BE2C (cell line): ENCODE measurements at regions not wholly inside any gene's neighbourhood (a gene's known extent, or its start where the extent isn't known, plus 50 kb on each side); places are given as distances from the start of the nearest gene placed in this dataset.
"Not testable (repeated sequence)": the region's sequence is repeated elsewhere in the genome, so short reads cannot be mapped to it uniquely, and the experiment has no call there.

ENCODE experiments used
- DNase-seq: peaks from one replicate; pipeline ENCODE4 v3.0.0-alpha.2; 2020
- H3K27me3 ChIP-seq: fragments of 250-450 bp; sonication (Bioruptor Pico); 2 replicates; pipeline ENCODE4 v1.5.1; 2020; ENCODE audit warnings: mild to moderate bottlenecking
- H3K36me3 ChIP-seq: fragments of 250-450 bp; sonication (Bioruptor Pico); 2 replicates; pipeline ENCODE4 v1.5.1; 2020; ENCODE audit warnings: mild to moderate bottlenecking
- H3K4me1 ChIP-seq: fragments of 250-450 bp; sonication (Bioruptor Pico); 2 replicates; pipeline ENCODE4 v1.5.1; 2020
- H3K4me3 ChIP-seq: 2 replicates; pipeline ENCODE4 v1.5.1; 2011; ENCODE audit warnings: low read depth, low read length
- H3K9me3 ChIP-seq: fragments of 250-450 bp; sonication (Bioruptor Pico); 2 replicates; pipeline ENCODE4 v1.5.1; 2020
- CTCF ChIP-seq: IDR thresholded peaks from 2 replicates; pipeline ENCODE4 v1.5.1; 2012; ENCODE audit warnings: mild to moderate bottlenecking, low read depth, low read length

DNA sequence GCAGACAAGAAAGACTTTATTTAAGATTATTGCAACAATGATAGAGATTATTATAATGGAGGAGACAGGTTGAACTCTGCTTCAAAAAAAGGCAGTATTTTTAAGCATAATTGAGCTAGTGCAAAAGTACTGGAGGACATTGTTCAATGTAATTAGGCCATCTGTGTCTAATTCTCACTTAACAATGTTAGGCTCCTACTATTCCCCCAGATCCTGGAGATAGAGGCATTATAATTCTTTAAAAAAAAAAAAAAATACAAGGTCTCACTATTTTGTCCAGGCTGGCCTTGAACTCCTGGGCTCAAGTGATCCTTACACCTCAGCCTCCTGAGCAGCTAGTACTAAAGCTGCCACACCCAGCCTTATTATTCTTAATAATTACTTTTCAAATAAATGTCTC, 193.4 kb upstream of the NUDT12 start:
- H3K36me3 ChIP-seq = no peaks in the 10 kb centered on the region
- peaks cover 5% of the 10 kb centered on the region; the same call in 1 of the 2 replicates for H3K4me1 ChIP-seq
- no peak for TF ChIP-seq CTCF
- no peak for DNase-seq
- H3K27me3 ChIP-seq = no peaks in the 10 kb centered on the region
- no peak overlapping the region for H3K4me3 ChIP-seq
- H3K9me3 ChIP-seq = no peaks in the 10 kb centered on the region

- Histone ChIP-seq H3K4me1 (peaks cover 12% of the 10 kb centered on the region), H3K9me3 (no peaks in the 10 kb centered on the region), H3K36me3 (no peaks in the 10 kb centered on the region), H3K4me3 (no peak overlapping the region), H3K27me3 (no peaks in the 10 kb centered on the region)
- no peak for TF ChIP-seq CTCF
- DNase-seq = no peak
These were observed 182.9 kb upstream of the NUDT12 start for GRCh38 chr5:103745353-103746065.

- H3K4me1 ChIP-seq = peaks cover 12% of the 10 kb centered on the region
- no peaks in the 10 kb centered on the region for H3K9me3 ChIP-seq
- DNase-seq = no peak
- H3K27me3 ChIP-seq = no peaks in the 10 kb centered on the region
- H3K36me3 ChIP-seq = no peaks in the 10 kb centered on the region
- no peak overlapping the region for H3K4me3 ChIP-seq
- TF ChIP-seq CTCF = no peak
These were observed 181.6 kb upstream of the NUDT12 start for GRCh38 chr5:103744159-103744558.

DNA sequence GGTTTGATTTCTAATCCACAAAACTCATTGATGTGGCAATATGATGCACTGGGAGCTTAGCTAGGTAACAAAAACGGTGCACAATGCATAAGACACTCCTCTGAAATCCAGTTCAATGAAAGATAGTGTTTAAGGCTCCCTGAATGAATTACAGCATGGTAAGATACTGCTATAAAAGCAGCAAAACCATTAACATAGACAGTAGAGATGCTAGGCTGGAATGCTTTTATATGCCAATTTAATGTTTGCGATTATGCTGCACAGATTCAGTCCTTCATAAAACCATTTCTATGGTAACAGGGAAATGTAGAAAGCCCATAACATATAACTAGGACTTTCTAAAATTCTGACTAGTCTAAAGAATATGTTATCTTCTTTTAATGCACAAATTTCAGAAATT, 180.8 kb upstream of the NUDT12 start:
- Histone ChIP-seq H3K9me3 (no peaks in the 10 kb centered on the region), H3K4me1 (peaks cover 12% of the 10 kb centered on the region), H3K27me3 (no peaks in the 10 kb centered on the region), H3K36me3 (no peaks in the 10 kb centered on the region), H3K4me3 (no peak overlapping the region)
- DNase-seq = no peak
- TF ChIP-seq CTCF = no peak

- Histone ChIP-seq H3K27me3 (no peaks in the 10 kb centered on the region), H3K4me3 (no peak overlapping the region)
- no peak for TF ChIP-seq CTCF
These were observed 179.4 kb upstream of the NUDT12 start for GRCh38 chr5:103741984-103742383.

GRCh38 chr5:103736343-103736742, 173.8 kb upstream of the NUDT12 start:
- not testable (repeated sequence) for H3K4me3 ChIP-seq, H3K27me3 ChIP-seq, H3K36me3 ChIP-seq, DNase-seq, H3K9me3 ChIP-seq
- peaks cover 20% of the 10 kb centered on the region for H3K4me1 ChIP-seq

More at GRCh38 chr5:103741984-103742383, 179.4 kb upstream of the NUDT12 start:
- DNase-seq = no peak
- Histone ChIP-seq H3K36me3 (no peaks in the 10 kb centered on the region), H3K4me1 (peaks cover 12% of the 10 kb centered on the region), H3K9me3 (no peaks in the 10 kb centered on the region)
